HG03571 (cell line): ENCODE measurements at regions not wholly inside any gene's neighbourhood (a gene's known extent, or its start where the extent isn't known, plus 50 kb on each side); places are given as distances from the start of the nearest gene placed in this dataset.

Experiments
- ATAC-seq: cut with Tn5 transposase; IDR thresholded peaks from one replicate; pipeline ENCODE4 v1.9.1; 2021; ENCODE audit not compliant: unreplicated experiment

- ATAC-seq, result no peak
Observed at GRCh38 chr14:35456261-35456660, 51.7 kb upstream of the NFKBIA start.

- ATAC-seq, result no peak
Observed at GRCh38 chr14:35458442-35458841, 53.9 kb upstream of the NFKBIA start.

- ATAC-seq, result no peak
Observed at GRCh38 chr14:35459776-35460175, 55.2 kb upstream of the NFKBIA start.

- ATAC-seq, result no peak
Observed at GRCh38 chr14:35470755-35471154, 63.2 kb upstream of the INSM2 start.

- no peak for ATAC-seq
Observed at GRCh38 chr14:35471803-35472202, 62.2 kb upstream of the INSM2 start.

GRCh38 chr14:35474323-35474722 is 59.6 kb upstream of the INSM2 start:
- no peak for ATAC-seq

- peak; percentile 75 for ATAC-seq
Observed at GRCh38 chr14:35480119-35480769, 53.7 kb upstream of the INSM2 start.

- ATAC-seq, result no peak
Observed at GRCh38 chr14:35482994-35483515, 50.9 kb upstream of the INSM2 start.
